H1 (cell line): ENCODE measurements at regions not wholly inside any gene's neighbourhood (a gene's known extent, or its start where the extent isn't known, plus 50 kb on each side); places are given as distances from the start of the nearest gene placed in this dataset.

Source experiments
- CTCF ChIA-PET: fragments of 300-600 bp; sonication (Branson Sonifier 250); formaldehyde crosslinking; loops from one replicate; lab custom pipeline; 2021; ENCODE audit not compliant: partially characterized antibody; lab: Charles Lee
- POLR2A ChIA-PET: fragments of 300-600 bp; sonication (Branson Sonifier 250); formaldehyde crosslinking; loops from one replicate; lab custom pipeline; 2021; ENCODE audit warnings: inconsistent platforms; ENCODE audit not compliant: partially characterized antibody; lab: Charles Lee
- DNase-seq, 2 experiments: peaks; one replicate each; pipeline versions ENCODE4 v3.0.0 to v3.0.0-alpha.2; 2010 to 2022; ENCODE audit warnings: low spot score in 2 of 2, low read depth in 1 of 2, mixed read lengths in 1 of 2
- FAIRE-seq: peaks from 2 replicates; lab custom pipeline; 2011; peaks lifted over from hg19 to GRCh38; lab: Jason Lieb, UNC
- H2AFZ ChIP-seq: 2 replicates; pipeline ENCODE4 v1.8.1; 2012; ENCODE audit warnings: low read length, inconsistent platforms
- H2AK5ac ChIP-seq: 2 replicates; pipeline ENCODE4 v1.6.1; 2013; ENCODE audit warnings: low read depth, low read length
- H2BK120ac ChIP-seq: replicated peaks from 2 replicates; pipeline ENCODE3; 2013; ENCODE audit warnings: low read depth, low read length, inconsistent platforms
- H2BK12ac ChIP-seq: 2 replicates; pipeline ENCODE4 v1.6.1; 2013; ENCODE audit warnings: low read depth, low read length
- H2BK15ac ChIP-seq: 2 replicates; pipeline ENCODE4 v1.6.1; 2013; ENCODE audit warnings: low read length
- H2BK20ac ChIP-seq: 2 replicates; pipeline ENCODE4 v1.6.1; 2013; ENCODE audit warnings: low read length
- H2BK5ac ChIP-seq: 2 replicates; pipeline ENCODE4 v1.6.1; 2013; ENCODE audit warnings: low read depth, low read length
- H3K14ac ChIP-seq: 2 replicates; pipeline ENCODE4 v1.6.1; 2013; ENCODE audit warnings: inconsistent platforms; ENCODE audit not compliant: insufficient read length
- H3K18ac ChIP-seq: 2 replicates; pipeline ENCODE4 v1.6.1; 2013; ENCODE audit warnings: low read length; ENCODE audit errors: extremely low read depth
- H3K23ac ChIP-seq: 2 replicates; pipeline ENCODE4 v1.6.1; 2013; ENCODE audit warnings: inconsistent platforms; ENCODE audit not compliant: insufficient read length
- H3K23me2 ChIP-seq: 2 replicates; pipeline ENCODE4 v1.6.1; 2013; ENCODE audit warnings: low read depth, low read length
- H3K27ac ChIP-seq: 2 replicates; pipeline ENCODE4 v1.6.1; 2011; ENCODE audit warnings: low read depth, low read length, inconsistent platforms
- H3K27me3 ChIP-seq, 4 experiments: replicated peaks in 1 of 4; 1 replicate in 1 of 4; 2 replicates in 3 of 4; pipeline versions ENCODE4 v1.6.1 to v1.8.1; 2011 to 2013; ENCODE audit warnings: low read length in 3 of 4, mild to moderate bottlenecking in 3 of 4, inconsistent platforms in 2 of 4, mixed read lengths in 2 of 4, moderate library complexity in 1 of 4; ENCODE audit not compliant: control insufficient read depth in 3 of 4, insufficient read depth in 3 of 4; ENCODE audit errors: extremely low read depth in 1 of 4
- H3K36me3 ChIP-seq, 4 experiments: 2 replicates each; pipeline versions ENCODE4 v1.6.1 to v1.8.1; 2011 to 2013; ENCODE audit warnings: mild to moderate bottlenecking in 4 of 4, low read length in 3 of 4, moderate library complexity in 2 of 4, control low read depth in 1 of 4, inconsistent platforms in 1 of 4; ENCODE audit not compliant: insufficient read depth in 4 of 4, control insufficient read depth in 2 of 4
- H3K4ac ChIP-seq: replicated peaks from 2 replicates; pipeline ENCODE3; 2013; ENCODE audit warnings: low read length, low read depth, mixed read lengths, inconsistent platforms; ENCODE audit not compliant: insufficient read length
- H3K4me1 ChIP-seq, 4 experiments: replicated peaks in 1 of 4; 1 replicate in 1 of 4; 2 replicates in 3 of 4; pipeline versions ENCODE4 v1.6.1 to v1.8.1; 2011 to 2013; ENCODE audit warnings: low read length in 3 of 4, inconsistent platforms in 2 of 4, mixed read lengths in 1 of 4; ENCODE audit not compliant: insufficient read depth in 4 of 4, control insufficient read depth in 3 of 4
- H3K4me2 ChIP-seq, 2 experiments: 2 replicates each; pipeline versions ENCODE4 v1.6.1 to v1.8.1; 2011 to 2013; ENCODE audit warnings: low read depth in 2 of 2, low read length in 2 of 2, control low read depth in 1 of 2, inconsistent platforms in 1 of 2, mild to moderate bottlenecking in 1 of 2; ENCODE audit not compliant: insufficient read depth in 1 of 2
- H3K4me3 ChIP-seq, 4 experiments: fragments of 200-600, 300-600 bp in 1 of 4; sonication (generic), shearing (Covaris generic), sonication (Bioruptor Twin) in 1 of 4; 2 replicates each; pipeline versions ENCODE4 v1.5.1 to v1.8.1; 2011 to 2016; ENCODE audit warnings: low read length in 4 of 4, low read depth in 3 of 4, control low read depth in 2 of 4, inconsistent platforms in 2 of 4, mild to moderate bottlenecking in 2 of 4, mixed read lengths in 1 of 4, moderate library complexity in 1 of 4; ENCODE audit not compliant: insufficient read depth in 2 of 4; ENCODE audit errors: extremely low read depth in 1 of 4
- H3K56ac ChIP-seq: replicated peaks from 2 replicates; pipeline ENCODE3; 2013; ENCODE audit warnings: low read depth, mild to moderate bottlenecking, mixed read lengths, low read length, inconsistent platforms; ENCODE audit not compliant: insufficient read length
- H3K79me1 ChIP-seq: 2 replicates; pipeline ENCODE4 v1.6.1; 2013; ENCODE audit warnings: low read depth, low read length, control low read depth
- H3K79me2 ChIP-seq, 2 experiments: 2 replicates each; pipeline versions ENCODE4 v1.6.1 to v1.8.1; 2012 to 2013; ENCODE audit warnings: low read length in 2 of 2, mild to moderate bottlenecking in 2 of 2, inconsistent platforms in 1 of 2; ENCODE audit not compliant: insufficient read depth in 2 of 2, control insufficient read depth in 1 of 2
- H3K9ac ChIP-seq, 4 experiments: replicated peaks in 1 of 4; 1 replicate in 1 of 4; 2 replicates in 3 of 4; pipeline versions ENCODE4 v1.6.1 to v1.8.1; 2011 to 2013; ENCODE audit warnings: low read depth in 3 of 4, low read length in 3 of 4, control low read depth in 2 of 4, mild to moderate bottlenecking in 2 of 4, moderate library complexity in 2 of 4, inconsistent platforms in 1 of 4; ENCODE audit errors: extremely low read depth in 1 of 4
- H3K9me3 ChIP-seq, 2 experiments: 2 replicates each; pipeline versions ENCODE4 v1.6.1 to v1.8.1; 2012 to 2013; ENCODE audit warnings: mild to moderate bottlenecking in 2 of 2, moderate library complexity in 2 of 2, control low read depth in 1 of 2, inconsistent platforms in 1 of 2, low read depth in 1 of 2, low read length in 1 of 2, mixed read lengths in 1 of 2; ENCODE audit not compliant: insufficient read depth in 2 of 2
- H4K20me1 ChIP-seq, 2 experiments: replicated peaks in 1 of 2; 2 replicates each; pipeline versions ENCODE3 to v1.8.1; 2011 to 2013; ENCODE audit warnings: inconsistent platforms in 2 of 2, low read length in 2 of 2, mild to moderate bottlenecking in 1 of 2; ENCODE audit not compliant: insufficient read depth in 2 of 2, control insufficient read depth in 1 of 2
- H4K5ac ChIP-seq: 2 replicates; pipeline ENCODE4 v1.6.1; 2013; ENCODE audit warnings: low read length, low read depth, mixed read lengths, inconsistent platforms; ENCODE audit not compliant: insufficient read length
- H4K8ac ChIP-seq: 2 replicates; pipeline ENCODE4 v1.8.0; 2013; ENCODE audit warnings: mild to moderate bottlenecking, moderate library complexity, low read length, inconsistent platforms; ENCODE audit not compliant: insufficient read depth; ENCODE audit errors: extremely low read depth
- H4K91ac ChIP-seq: replicated peaks from 2 replicates; pipeline ENCODE3; 2013; ENCODE audit warnings: low read length, mixed read lengths, inconsistent platforms; ENCODE audit not compliant: insufficient read length
- ASH2L ChIP-seq: fragments of 200-600, 300-600 bp; sonication (generic); IDR thresholded peaks from one replicate; pipeline ENCODE4 v1.7.1; 2017; ENCODE audit warnings: low read length
- BACH1 ChIP-seq: IDR thresholded peaks from 2 replicates; pipeline ENCODE4 v1.6.1; 2012; ENCODE audit warnings: low read length, improper control_type of control experiment
- CHD2 ChIP-seq: IDR thresholded peaks from 2 replicates; pipeline ENCODE4 v1.6.1; 2012; ENCODE audit warnings: low read length, improper control_type of control experiment
- EGR1 ChIP-seq: IDR thresholded peaks from 2 replicates; pipeline ENCODE4 v1.6.1; 2011; ENCODE audit warnings: low read depth, low read length, borderline replicate concordance
- GABPA ChIP-seq: IDR thresholded peaks from 2 replicates; pipeline ENCODE4 v1.6.1; 2011; ENCODE audit warnings: mild to moderate bottlenecking, low read length, moderate library complexity, borderline replicate concordance; ENCODE audit not compliant: insufficient read depth
- NANOG ChIP-seq: IDR thresholded peaks from 2 replicates; pipeline ENCODE4 v1.6.1; 2011; ENCODE audit warnings: low read length, low read depth, mild to moderate bottlenecking, inconsistent platforms; ENCODE audit not compliant: insufficient read depth, poor library complexity, severe bottlenecking
- RAD21 ChIP-seq, 2 experiments: IDR thresholded peaks in 1 of 2; conservative IDR thresholded peaks in 1 of 2; 2 replicates each; pipeline ENCODE4 v1.6.1; 2011; ENCODE audit warnings: low read depth in 2 of 2, low read length in 2 of 2, improper control_type of control experiment in 1 of 2, inconsistent platforms in 1 of 2, mild to moderate bottlenecking in 1 of 2, moderate library complexity in 1 of 2
- SIX5 ChIP-seq: IDR thresholded peaks from 2 replicates; pipeline ENCODE4 v1.6.1; 2011; ENCODE audit warnings: mild to moderate bottlenecking, low read depth, low read length
- SP1 ChIP-seq: IDR thresholded peaks from 2 replicates; pipeline ENCODE4 v1.6.1; 2011; ENCODE audit warnings: low read depth, low read length
- SUZ12 ChIP-seq: fragments of 200-600 bp; sonication (generic); IDR thresholded peaks from 2 replicates; pipeline ENCODE4 v1.6.1; 2012; ENCODE audit warnings: mild to moderate bottlenecking, inconsistent platforms, low read length, moderate library complexity, mixed read lengths
- TAF7 ChIP-seq: optimal IDR thresholded peaks from 2 replicates; pipeline ENCODE3; 2011; ENCODE audit warnings: low read depth, mild to moderate bottlenecking, inconsistent platforms, low read length, moderate library complexity, borderline replicate concordance
- TBP ChIP-seq: IDR thresholded peaks from 2 replicates; pipeline ENCODE4 v1.6.1; 2011; ENCODE audit warnings: low read depth, low read length, improper control_type of control experiment
- TEAD4 ChIP-seq: IDR thresholded peaks from 2 replicates; pipeline ENCODE4 v1.6.1; 2012; ENCODE audit warnings: low read depth, low read length, inconsistent platforms, mixed read lengths
- USF2 ChIP-seq: IDR thresholded peaks from 2 replicates; pipeline ENCODE4 v1.6.1; 2011; ENCODE audit warnings: low read length, improper control_type of control experiment
- WGBS, 2 experiments: shearing (Covaris generic) in 1 of 2; methylation state at CpG; one replicate each; pipeline versions ENCODE4 v1.1.6 to v1.1.7; 2013 to 2015; ENCODE audit warnings: low lambda C conversion rate in 2 of 2, mixed read lengths in 2 of 2, inconsistent platforms in 1 of 2, low coverage in 1 of 2, missing lambda C conversion rate in 1 of 2; ENCODE audit not compliant: insufficient replicate concordance in 2 of 2, insufficient coverage in 1 of 2, insufficient read length in 1 of 2; ENCODE audit errors: extremely low coverage in 1 of 2, missing lambda C conversion rate in 1 of 2; 5-methylcytosine and 5-hydroxymethylcytosine counted together

GRCh38 chr7:12951397-12951801 is 264.0 kb downstream of the ARL4A start:
- no peak overlapping the region for H4K91ac ChIP-seq
- no peak for FAIRE-seq

More at GRCh38 chr7:12951397-12951801, 264.0 kb downstream of the ARL4A start:
- Histone ChIP-seq H3K79me2 (no peaks in the 10 kb centered on the region), H2BK20ac (no peak overlapping the region), H3K9ac (no peak overlapping the region), H3K4me2 (no peak overlapping the region), H3K14ac (no peak overlapping the region)
- POLR2A ChIA-PET: no interaction called here
- TF ChIP-seq USF2 (no peak), BACH1 (no peak), SUZ12 (no peak), ASH2L (no peak), EGR1 (no peak), TAF7 (no peak), TEAD4 (no peak), NANOG (no peak), GABPA (no peak), TBP (no peak), CHD2 (no peak), SIX5 (no peak), SP1 (no peak), RAD21 (IDR thresholded peaks at IDR 0.05 in 1 of 2, conservative IDR thresholded peaks at IDR 0.05 in 1 of 2; ENCODE audit: low read depth in 2 of 2, low read length in 2 of 2) (no peak)
- TF ChIP-seq, all 59 proteins: peak for 0
- no peak overlapping the region for H3K4me3 ChIP-seq
- H3K27ac ChIP-seq: no peak overlapping the region
- H2BK5ac ChIP-seq: no peak overlapping the region
- no peak overlapping the region for H2AFZ ChIP-seq
- no peak overlapping the region for H3K23ac ChIP-seq
- no peaks in the 10 kb centered on the region for H3K23me2 ChIP-seq
- H3K18ac ChIP-seq: no peak overlapping the region
- no peak for DNase-seq
- H2BK15ac ChIP-seq: no peak overlapping the region
- H2BK12ac ChIP-seq: no peak overlapping the region
- peaks cover 0 to 2% (median 0%) of the 10 kb centered on the region in 4 experiments; a peak in 2 of 7 replicates for H3K4me1 ChIP-seq
- no peaks in the 10 kb centered on the region for H4K20me1 ChIP-seq
- H4K5ac ChIP-seq: no peak overlapping the region
- H3K4ac ChIP-seq: no peak overlapping the region
- no peak overlapping the region for H4K8ac ChIP-seq
- H3K9me3 ChIP-seq: no peaks in the 10 kb centered on the region
- H3K56ac ChIP-seq: no peak overlapping the region
- no peak overlapping the region for H2AK5ac ChIP-seq
- no peaks in the 10 kb centered on the region for H3K27me3 ChIP-seq
- WGBS, 2 experiments: 93% methylated on average over 6 of the region's 6 CpGs; no CpG with 5 or more reads in 1 of the 2 experiments
- CTCF ChIA-PET: no interaction called here
- no peaks in the 10 kb centered on the region for H3K36me3 ChIP-seq
- no peak overlapping the region for H2BK120ac ChIP-seq
- H3K79me1 ChIP-seq: no peaks in the 10 kb centered on the region
